ENCODE measurements at regions not wholly inside any gene's neighbourhood (a gene's known extent, or its start where the extent isn't known, plus 50 kb on each side); places are given as distances from the start of the nearest gene placed in this dataset.
"Not testable (repeated sequence)": the region's sequence is repeated elsewhere in the genome, so short reads cannot be mapped to it uniquely, and the experiment has no call there.

- DNase-seq (ENCODE audit: low spot score) = no peak
Observed at GRCh38 chr21:31609081-31609480, 50.4 kb upstream of the SOD1 start.

GRCh38 chr21:31607791-31608190, 51.7 kb upstream of the SOD1 start:
- DNase-seq (ENCODE audit: low spot score) = no peak

GRCh38 chr21:31606081-31606874, 53.2 kb upstream of the SOD1 start:
- DNase-seq (ENCODE audit: low spot score) = peak; percentile 12

- DNase-seq (ENCODE audit: low spot score) = peak; percentile 74
Observed at GRCh38 chr21:31604591-31605190, 54.8 kb upstream of the SOD1 start.

- no peak for DNase-seq (ENCODE audit: low spot score)
Observed at GRCh38 chr21:31599563-31599962, 59.9 kb upstream of the SOD1 start.

GRCh38 chr21:31599013-31599412, 60.5 kb upstream of the SOD1 start:
- no peak for DNase-seq (ENCODE audit: low spot score)

- DNase-seq (ENCODE audit: low spot score) = no peak
Observed at GRCh38 chr21:31597683-31598082, 61.8 kb upstream of the SOD1 start.

GRCh38 chr21:31596055-31596454, 63.4 kb upstream of the SOD1 start:
- no peak for DNase-seq (ENCODE audit: low spot score)

DNA sequence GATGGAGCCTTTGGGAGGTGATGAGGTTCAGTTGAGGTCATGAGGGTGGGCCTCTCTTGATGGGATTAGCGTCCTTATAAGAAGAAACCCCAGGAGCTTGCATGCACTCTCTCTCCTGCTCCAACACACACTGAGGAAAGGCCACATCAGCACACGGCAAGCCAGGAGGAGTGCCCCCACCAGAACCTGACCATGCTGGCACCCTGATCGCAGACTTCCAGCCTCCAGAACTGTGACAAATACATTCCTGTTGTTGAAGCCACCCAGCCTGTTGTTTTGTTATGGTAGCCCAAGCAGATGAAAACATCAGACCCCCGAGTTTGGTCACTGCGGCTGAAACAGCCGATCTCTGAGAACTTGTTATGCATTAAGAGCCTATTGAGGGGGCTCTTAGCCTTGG, 64.8 kb upstream of the SOD1 start:
- DNase-seq (ENCODE audit: low spot score) = no peak

- DNase-seq (ENCODE audit: low spot score) = no peak
Observed at GRCh38 chr21:31594279-31594678, 65.2 kb upstream of the SOD1 start.

DNA sequence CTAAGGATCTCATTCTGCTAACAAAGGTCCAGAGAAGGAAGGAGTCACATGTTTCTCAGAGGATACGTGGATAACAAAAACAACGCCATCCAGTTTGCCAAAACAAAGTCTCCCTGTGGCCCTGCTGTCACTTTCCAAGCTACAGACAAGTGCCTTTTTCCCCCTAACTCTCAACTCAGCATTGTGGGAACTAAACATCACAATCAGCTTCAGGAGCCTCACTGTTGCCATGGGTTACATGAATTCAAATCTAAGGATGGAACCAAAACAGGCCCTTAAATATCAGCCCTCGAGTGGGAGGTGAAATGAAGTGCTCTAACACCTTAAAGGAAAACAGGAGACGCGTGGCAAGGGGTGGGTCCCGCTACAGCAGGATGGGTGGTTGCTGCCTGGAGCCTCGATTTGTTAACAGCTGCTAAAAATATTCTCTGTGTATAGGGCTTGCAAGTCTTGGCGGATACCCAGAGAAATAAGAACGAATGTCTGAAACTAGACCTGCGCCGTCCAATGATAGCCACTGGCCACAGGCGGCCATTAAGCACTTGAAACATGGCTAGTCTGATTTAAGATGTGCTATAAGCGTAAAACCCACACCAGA, 66.4 kb upstream of the SOD1 start:
- no peak for DNase-seq (ENCODE audit: low spot score)

- no peak for DNase-seq (ENCODE audit: low spot score)
Observed at GRCh38 chr21:31592516-31592915, 67.0 kb upstream of the SOD1 start.

GRCh38 chr21:31589820-31590219, 69.7 kb upstream of the SOD1 start:
- DNase-seq (ENCODE audit: low spot score) = no peak

DNA sequence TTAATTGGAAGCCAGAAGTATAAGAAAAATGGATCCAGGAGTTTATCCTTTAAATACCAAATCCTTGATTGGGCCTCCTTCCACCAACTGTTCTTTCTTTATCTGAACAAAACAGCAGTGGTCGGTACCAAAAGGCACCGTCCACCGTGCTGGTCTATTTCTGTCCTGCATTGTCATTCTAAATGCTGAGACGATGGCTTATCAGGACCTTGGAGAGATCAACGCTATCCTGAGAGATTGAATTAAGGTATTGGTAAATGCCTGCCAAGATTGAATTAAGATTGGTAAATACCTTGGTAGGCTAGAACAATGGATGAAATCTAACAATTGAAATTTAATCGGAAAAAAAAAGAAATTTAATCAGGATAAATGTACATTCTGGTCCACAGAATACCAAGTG, 73.4 kb upstream of the SOD1 start:
- no peak for DNase-seq (ENCODE audit: low spot score)

- not testable (repeated sequence) for DNase-seq (ENCODE audit: low spot score)
Observed at GRCh38 chr21:31583937-31584336, 75.6 kb upstream of the SOD1 start.

DNA sequence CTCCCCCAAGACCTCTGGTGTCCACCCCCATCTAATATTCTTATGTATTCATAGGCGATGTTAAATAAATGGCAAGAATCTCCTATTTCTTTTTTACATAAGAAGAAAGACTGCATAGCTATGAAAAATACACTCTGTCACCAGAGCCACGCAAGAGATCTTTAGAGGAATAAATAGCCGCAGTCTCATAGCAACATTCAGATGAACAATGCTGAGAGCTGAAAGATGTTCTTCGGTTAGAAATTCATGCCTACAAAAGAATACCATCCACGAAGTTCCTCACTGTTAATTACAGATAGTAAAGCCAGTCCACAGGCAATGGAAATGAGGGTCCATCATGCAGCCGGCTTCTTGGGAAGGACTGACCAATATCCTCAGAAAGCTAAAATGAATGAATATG, 76.0 kb upstream of the SOD1 start:
- no peak for DNase-seq (ENCODE audit: low spot score)

GRCh38 chr21:31580866-31581276, 78.6 kb upstream of the SOD1 start:
- DNase-seq (ENCODE audit: low spot score) = peak; percentile 63

- DNase-seq (ENCODE audit: low spot score) = no peak
Observed at GRCh38 chr21:31577271-31577670, 82.2 kb upstream of the SOD1 start.

DNA sequence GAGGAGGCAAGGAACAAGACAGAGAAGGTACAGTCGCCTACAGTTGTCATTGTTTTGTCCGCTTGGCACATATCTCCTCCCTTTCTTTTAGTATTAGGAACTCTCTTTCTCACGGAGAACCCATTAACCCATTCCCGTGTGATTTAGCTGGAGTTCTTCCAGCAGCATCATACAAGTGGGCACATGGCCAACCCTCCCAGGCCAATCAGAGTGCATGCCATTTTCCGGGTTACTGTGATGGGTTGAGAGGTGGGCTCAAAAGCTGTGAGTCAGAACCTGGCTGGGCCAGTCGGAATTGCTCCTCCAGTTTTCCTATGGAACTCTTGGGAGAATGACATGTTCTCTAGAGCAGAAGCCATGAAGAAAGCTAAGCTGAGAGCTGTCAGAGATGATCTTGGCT, 83.1 kb upstream of the SOD1 start:
- DNase-seq (ENCODE audit: low spot score) = no peak

DNA sequence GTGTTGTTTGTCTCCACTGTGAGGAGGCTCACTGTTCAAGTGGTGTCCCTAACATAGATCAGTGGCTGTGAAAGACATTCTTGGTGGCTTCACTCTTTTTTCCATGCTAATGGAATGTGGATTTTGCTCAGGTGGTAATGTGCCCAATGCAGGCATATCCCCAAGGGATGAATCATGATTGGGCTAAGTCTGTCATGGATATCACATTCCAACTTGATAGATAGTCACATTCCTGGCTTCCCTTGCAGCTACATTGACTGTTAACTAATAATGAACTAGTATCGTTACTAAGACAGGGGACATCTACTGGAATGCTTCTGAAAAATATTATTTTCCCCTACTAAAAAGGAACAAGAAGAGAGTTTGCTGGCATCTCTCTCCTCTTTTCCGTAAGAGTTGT, 86.3 kb upstream of the SOD1 start:
- DNase-seq (ENCODE audit: low spot score) = peak; percentile 41

DNA sequence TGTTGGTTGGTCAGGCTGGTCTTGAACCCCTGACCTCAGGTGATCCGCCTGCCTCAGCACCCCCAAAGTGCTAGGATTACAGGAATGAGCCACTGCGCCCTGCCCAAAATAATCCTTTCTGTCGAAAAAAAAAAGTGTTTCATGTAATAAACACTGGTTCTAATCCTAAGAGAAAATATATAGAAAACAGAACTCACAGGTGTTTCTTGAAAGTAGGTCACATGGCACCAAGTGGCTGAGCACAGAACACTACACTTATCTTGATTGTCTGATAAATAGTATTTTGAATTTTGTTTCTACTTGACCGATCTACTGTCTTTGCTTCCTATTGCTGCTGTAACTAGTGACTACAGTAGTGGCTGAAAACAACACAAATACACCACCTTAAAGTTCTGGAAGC, 87.6 kb upstream of the SOD1 start:
- DNase-seq (ENCODE audit: low spot score) = no peak

GRCh38 chr21:31570824-31571566, 88.5 kb upstream of the SOD1 start:
- DNase-seq (ENCODE audit: low spot score) = no peak

- DNase-seq (ENCODE audit: low spot score) = no peak
Observed at GRCh38 chr21:31566611-31567010, 92.9 kb upstream of the SOD1 start.

Data from kidney tubule cell (primary cell).